ENCODE measurements at regions not wholly inside any gene's neighbourhood (a gene's known extent, or its start where the extent isn't known, plus 50 kb on each side); places are given as distances from the start of the nearest gene placed in this dataset.
A peak's percentile ranks its signal among the peaks of the same experiment; 100 is the strongest.

DNA sequence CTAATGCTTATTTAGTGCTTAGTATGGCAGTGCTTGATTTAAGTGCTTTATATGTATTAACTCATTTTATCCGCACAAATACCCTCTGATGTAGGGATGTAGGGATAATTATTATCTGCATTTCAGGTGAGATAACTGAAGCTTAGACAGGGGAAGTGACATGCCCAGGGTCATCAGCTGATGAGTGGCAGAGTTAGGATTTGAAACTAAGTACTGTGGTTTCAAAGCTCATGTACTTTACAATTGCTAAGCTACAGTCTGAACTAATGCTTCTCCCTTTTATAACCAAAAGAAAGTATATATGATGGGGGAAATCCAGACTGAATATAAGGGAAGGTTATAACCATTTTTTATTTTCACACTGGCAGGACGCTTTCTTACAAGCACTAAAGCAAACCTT is 229.6 kb upstream of the NAV3 start:
- Histone ChIP-seq H4K20me1 (ENCODE audit: control insufficient read depth, insufficient read depth) (no peaks in the 10 kb centered on the region), H3K27me3 (replicated peaks in 1 of 2; ENCODE audit: control insufficient read depth in 2 of 2, insufficient read depth in 2 of 2, low read length in 1 of 2) (no peaks in the 10 kb centered on the region), H3K27ac (ENCODE audit: control insufficient read depth, insufficient read depth) (no peak overlapping the region), H3K9me3 (replicated peaks; ENCODE audit: control insufficient read depth, insufficient read depth, low read length) (no peaks in the 10 kb centered on the region), H3K36me3 (ENCODE audit: control insufficient read depth in 2 of 2, insufficient read depth in 2 of 2, low read length in 1 of 2) (no peaks in the 10 kb centered on the region), H3K79me2 (ENCODE audit: control insufficient read depth, insufficient read depth, low read length) (no peaks in the 10 kb centered on the region), H2AFZ (ENCODE audit: control insufficient read depth, low read depth, low read length) (no peak overlapping the region), H3K9ac (ENCODE audit: control insufficient read depth, insufficient read depth, low read length) (no peak overlapping the region), H3K4me1 (ENCODE audit: control insufficient read depth, insufficient read depth, low read length) (no peaks in the 10 kb centered on the region), H3K4me3 (no peak overlapping the region), H3K4me2 (ENCODE audit: control insufficient read depth, insufficient read depth) (no peak overlapping the region)
- ChIA-PET CTCF (no interaction called here), RAD21 (ENCODE audit: unreplicated experiment) (no interaction called here), POLR2A (no interaction called here), SMC1A (ENCODE audit: uncharacterized antibody, unreplicated experiment) (no interaction called here)
- no TSS peak for BruUV-seq (replicated peaks)
- WGBS (ENCODE audit: insufficient coverage, insufficient replicate concordance, low lambda C conversion rate, missing lambda C conversion rate), result 22% methylated on average over 2 of the region's 2 CpGs
- in situ Hi-C loops (cut with MboI), result no loop called here
- DNase-seq (ENCODE audit: low read depth, low spot score) (no peak), ATAC-seq (peak; percentile 74), FAIRE-seq (no peak)
- intact Hi-C loops (cut with micrococcal nuclease; ENCODE audit: unreplicated experiment), result no loop called here
- TF ChIP-seq SUZ12 (IDR thresholded peaks at IDR 0.05; ENCODE audit: unreplicated experiment) (no peak), CHD4 (IDR thresholded peaks at IDR 0.05) (no peak), KAT2A (conservative IDR thresholded peaks at IDR 0.05; ENCODE audit: control insufficient read depth, low read depth, low read length) (no peak), SPI1 (IDR thresholded peaks at IDR 0.05; ENCODE audit: borderline replicate concordance, insufficient read depth, low read depth, low read length) (no peak), ZNF24 (IDR thresholded peaks at IDR 0.05) (no peak), SIX5 (IDR thresholded peaks at IDR 0.05; ENCODE audit: low read depth, low read length, severe bottlenecking) (no peak), GATAD2B (conservative IDR thresholded peaks at IDR 0.05; ENCODE audit: low read depth) (no peak), POLR2AphosphoS5 (IDR thresholded peaks at IDR 0.05; ENCODE audit: low read length) (no peak), MTA2 (IDR thresholded peaks at IDR 0.05; ENCODE audit: low read depth) (no peak), YBX1 (IDR thresholded peaks at IDR 0.05) (no peak), ZNF217 (IDR thresholded peaks at IDR 0.05) (no peak), RFX5 (IDR thresholded peaks at IDR 0.05; ENCODE audit: low read depth, low read length) (no peak)
- TF ChIP-seq, protein P1, sequence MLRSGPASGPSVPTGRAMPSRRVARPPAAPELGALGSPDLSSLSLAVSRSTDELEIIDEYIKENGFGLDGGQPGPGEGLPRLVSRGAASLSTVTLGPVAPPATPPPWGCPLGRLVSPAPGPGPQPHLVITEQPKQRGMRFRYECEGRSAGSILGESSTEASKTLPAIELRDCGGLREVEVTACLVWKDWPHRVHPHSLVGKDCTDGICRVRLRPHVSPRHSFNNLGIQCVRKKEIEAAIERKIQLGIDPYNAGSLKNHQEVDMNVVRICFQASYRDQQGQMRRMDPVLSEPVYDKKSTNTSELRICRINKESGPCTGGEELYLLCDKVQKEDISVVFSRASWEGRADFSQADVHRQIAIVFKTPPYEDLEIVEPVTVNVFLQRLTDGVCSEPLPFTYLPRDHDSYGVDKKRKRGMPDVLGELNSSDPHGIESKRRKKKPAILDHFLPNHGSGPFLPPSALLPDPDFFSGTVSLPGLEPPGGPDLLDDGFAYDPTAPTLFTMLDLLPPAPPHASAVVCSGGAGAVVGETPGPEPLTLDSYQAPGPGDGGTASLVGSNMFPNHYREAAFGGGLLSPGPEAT (IDR thresholded peaks at IDR 0.05; ENCODE audit: low read depth), result no peak
- TF ChIP-seq, protein P2, sequence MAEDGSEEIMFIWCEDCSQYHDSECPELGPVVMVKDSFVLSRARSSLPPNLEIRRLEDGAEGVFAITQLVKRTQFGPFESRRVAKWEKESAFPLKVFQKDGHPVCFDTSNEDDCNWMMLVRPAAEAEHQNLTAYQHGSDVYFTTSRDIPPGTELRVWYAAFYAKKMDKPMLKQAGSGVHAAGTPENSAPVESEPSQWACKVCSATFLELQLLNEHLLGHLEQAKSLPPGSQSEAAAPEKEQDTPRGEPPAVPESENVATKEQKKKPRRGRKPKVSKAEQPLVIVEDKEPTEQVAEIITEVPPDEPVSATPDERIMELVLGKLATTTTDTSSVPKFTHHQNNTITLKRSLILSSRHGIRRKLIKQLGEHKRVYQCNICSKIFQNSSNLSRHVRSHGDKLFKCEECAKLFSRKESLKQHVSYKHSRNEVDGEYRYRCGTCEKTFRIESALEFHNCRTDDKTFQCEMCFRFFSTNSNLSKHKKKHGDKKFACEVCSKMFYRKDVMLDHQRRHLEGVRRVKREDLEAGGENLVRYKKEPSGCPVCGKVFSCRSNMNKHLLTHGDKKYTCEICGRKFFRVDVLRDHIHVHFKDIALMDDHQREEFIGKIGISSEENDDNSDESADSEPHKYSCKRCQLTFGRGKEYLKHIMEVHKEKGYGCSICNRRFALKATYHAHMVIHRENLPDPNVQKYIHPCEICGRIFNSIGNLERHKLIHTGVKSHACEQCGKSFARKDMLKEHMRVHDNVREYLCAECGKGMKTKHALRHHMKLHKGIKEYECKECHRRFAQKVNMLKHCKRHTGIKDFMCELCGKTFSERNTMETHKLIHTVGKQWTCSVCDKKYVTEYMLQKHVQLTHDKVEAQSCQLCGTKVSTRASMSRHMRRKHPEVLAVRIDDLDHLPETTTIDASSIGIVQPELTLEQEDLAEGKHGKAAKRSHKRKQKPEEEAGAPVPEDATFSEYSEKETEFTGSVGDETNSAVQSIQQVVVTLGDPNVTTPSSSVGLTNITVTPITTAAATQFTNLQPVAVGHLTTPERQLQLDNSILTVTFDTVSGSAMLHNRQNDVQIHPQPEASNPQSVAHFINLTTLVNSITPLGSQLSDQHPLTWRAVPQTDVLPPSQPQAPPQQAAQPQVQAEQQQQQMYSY (CRISPR knock-in tag; IDR thresholded peaks at IDR 0.05), result no peak

Data from GM12878 (cell line).